OCI-LY3 (cell line): ENCODE measurements at regions not wholly inside any gene's neighbourhood (a gene's known extent, or its start where the extent isn't known, plus 50 kb on each side); places are given as distances from the start of the nearest gene placed in this dataset.

Experiments
- CTCF ChIP-seq: fragments of 200-600, 300-600 bp; sonication (generic); IDR thresholded peaks from 2 replicates; pipeline ENCODE4 v1.5.1; 2014; ENCODE audit warnings: antibody characterized with exemption, low read length, low read depth
- EZH2phosphoT487 ChIP-seq: fragments of 200-600 bp; shearing (Covaris generic); IDR thresholded peaks from 2 replicates; pipeline ENCODE4 v1.6.1; 2018; ENCODE audit warnings: antibody characterized with exemption, mixed run types, low read depth

- TF ChIP-seq CTCF (no peak), EZH2phosphoT487 (no peak)
Observed at GRCh38 chr5:169424670-169425378, 123.9 kb upstream of the SLIT3 start.
